ENCODE measurements at regions not wholly inside any gene's neighbourhood (a gene's known extent, or its start where the extent isn't known, plus 50 kb on each side); places are given as distances from the start of the nearest gene placed in this dataset.

DNA sequence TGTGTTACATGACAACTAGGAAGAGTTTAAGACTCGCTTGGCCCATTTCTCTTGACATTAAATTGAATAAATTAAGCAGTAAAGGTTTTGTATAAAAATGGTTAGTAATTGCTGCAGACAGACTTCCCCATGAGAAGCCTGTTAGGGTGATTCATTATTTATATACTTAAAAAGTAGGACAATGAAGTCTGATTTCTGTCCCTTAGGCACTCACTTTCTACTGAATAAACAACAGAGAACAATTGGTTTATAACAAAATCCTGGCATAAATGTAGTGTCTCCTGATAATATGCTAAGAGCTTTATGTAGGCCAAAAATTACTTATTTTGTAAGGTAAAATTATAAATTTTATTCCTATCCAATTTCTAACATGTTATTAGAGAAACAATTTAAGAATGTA, 2138.5 kb upstream of the PCDH20 start:
- TF ChIP-seq POLR2A (IDR thresholded peaks at IDR 0.05) = no peak
- TF ChIP-seq, protein P1, sequence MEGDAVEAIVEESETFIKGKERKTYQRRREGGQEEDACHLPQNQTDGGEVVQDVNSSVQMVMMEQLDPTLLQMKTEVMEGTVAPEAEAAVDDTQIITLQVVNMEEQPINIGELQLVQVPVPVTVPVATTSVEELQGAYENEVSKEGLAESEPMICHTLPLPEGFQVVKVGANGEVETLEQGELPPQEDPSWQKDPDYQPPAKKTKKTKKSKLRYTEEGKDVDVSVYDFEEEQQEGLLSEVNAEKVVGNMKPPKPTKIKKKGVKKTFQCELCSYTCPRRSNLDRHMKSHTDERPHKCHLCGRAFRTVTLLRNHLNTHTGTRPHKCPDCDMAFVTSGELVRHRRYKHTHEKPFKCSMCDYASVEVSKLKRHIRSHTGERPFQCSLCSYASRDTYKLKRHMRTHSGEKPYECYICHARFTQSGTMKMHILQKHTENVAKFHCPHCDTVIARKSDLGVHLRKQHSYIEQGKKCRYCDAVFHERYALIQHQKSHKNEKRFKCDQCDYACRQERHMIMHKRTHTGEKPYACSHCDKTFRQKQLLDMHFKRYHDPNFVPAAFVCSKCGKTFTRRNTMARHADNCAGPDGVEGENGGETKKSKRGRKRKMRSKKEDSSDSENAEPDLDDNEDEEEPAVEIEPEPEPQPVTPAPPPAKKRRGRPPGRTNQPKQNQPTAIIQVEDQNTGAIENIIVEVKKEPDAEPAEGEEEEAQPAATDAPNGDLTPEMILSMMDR (IDR thresholded peaks at IDR 0.05) = no peak
